PFSK-1 (cell line): ENCODE measurements at regions not wholly inside any gene's neighbourhood (a gene's known extent, or its start where the extent isn't known, plus 50 kb on each side); places are given as distances from the start of the nearest gene placed in this dataset.

Source experiments
- FOXP2 ChIP-seq: optimal IDR thresholded peaks from 2 replicates; pipeline ENCODE3; 2011; ENCODE audit warnings: borderline replicate concordance, control low read depth, inconsistent platforms; ENCODE audit not compliant: insufficient read depth; ENCODE audit errors: extremely low read length, extremely low read depth
- POLR2AphosphoS5 ChIP-seq: IDR thresholded peaks from 2 replicates; pipeline ENCODE4 v1.6.1; 2012; ENCODE audit warnings: low read depth, mild to moderate bottlenecking, control low read depth, low read length, moderate library complexity
- SIN3A ChIP-seq: IDR thresholded peaks from 2 replicates; pipeline ENCODE4 v1.6.1; 2012; ENCODE audit warnings: mild to moderate bottlenecking, low read length, moderate library complexity, borderline replicate concordance; ENCODE audit not compliant: insufficient read depth
- TAF1 ChIP-seq: IDR thresholded peaks from 2 replicates; pipeline ENCODE4 v1.6.1; 2012; ENCODE audit warnings: low read length, control low read depth, borderline replicate concordance; ENCODE audit not compliant: insufficient read depth
- TF ChIP-seq, protein P1 (sequence below), 2 experiments: IDR thresholded peaks; 2 replicates each; pipeline versions ENCODE4 v1.6.1 to v1.8.0; 2011 to 2012; ENCODE audit warnings: low read depth in 2 of 2, low read length in 2 of 2, control low read depth in 1 of 2, inconsistent platforms in 1 of 2, mild to moderate bottlenecking in 1 of 2, moderate library complexity in 1 of 2; ENCODE audit not compliant: insufficient read depth in 1 of 2

DNA sequence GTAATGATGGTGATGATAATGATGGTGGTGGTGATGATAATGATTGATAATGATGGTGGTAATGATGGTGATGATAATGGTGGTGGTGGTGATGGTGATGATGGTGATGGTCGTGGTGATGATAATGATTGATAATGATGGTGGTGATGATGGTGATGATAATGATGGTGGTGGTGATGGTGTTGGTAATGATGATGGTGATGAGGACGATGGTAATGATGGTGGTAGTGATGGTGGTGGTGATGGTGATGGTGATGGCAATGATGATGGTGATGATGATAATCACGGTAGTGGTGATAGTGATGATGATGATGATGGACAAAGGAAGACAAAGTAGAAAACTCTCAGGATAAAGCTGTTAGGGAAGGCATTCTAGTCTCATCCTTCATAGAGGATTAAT lies 310.5 kb downstream of the MSX2 start:
- TF ChIP-seq, protein P1, sequence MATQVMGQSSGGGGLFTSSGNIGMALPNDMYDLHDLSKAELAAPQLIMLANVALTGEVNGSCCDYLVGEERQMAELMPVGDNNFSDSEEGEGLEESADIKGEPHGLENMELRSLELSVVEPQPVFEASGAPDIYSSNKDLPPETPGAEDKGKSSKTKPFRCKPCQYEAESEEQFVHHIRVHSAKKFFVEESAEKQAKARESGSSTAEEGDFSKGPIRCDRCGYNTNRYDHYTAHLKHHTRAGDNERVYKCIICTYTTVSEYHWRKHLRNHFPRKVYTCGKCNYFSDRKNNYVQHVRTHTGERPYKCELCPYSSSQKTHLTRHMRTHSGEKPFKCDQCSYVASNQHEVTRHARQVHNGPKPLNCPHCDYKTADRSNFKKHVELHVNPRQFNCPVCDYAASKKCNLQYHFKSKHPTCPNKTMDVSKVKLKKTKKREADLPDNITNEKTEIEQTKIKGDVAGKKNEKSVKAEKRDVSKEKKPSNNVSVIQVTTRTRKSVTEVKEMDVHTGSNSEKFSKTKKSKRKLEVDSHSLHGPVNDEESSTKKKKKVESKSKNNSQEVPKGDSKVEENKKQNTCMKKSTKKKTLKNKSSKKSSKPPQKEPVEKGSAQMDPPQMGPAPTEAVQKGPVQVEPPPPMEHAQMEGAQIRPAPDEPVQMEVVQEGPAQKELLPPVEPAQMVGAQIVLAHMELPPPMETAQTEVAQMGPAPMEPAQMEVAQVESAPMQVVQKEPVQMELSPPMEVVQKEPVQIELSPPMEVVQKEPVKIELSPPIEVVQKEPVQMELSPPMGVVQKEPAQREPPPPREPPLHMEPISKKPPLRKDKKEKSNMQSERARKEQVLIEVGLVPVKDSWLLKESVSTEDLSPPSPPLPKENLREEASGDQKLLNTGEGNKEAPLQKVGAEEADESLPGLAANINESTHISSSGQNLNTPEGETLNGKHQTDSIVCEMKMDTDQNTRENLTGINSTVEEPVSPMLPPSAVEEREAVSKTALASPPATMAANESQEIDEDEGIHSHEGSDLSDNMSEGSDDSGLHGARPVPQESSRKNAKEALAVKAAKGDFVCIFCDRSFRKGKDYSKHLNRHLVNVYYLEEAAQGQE (IDR thresholded peaks at IDR 0.05; ENCODE audit: insufficient read depth in 1 of 2, low read depth in 2 of 2, low read length in 2 of 2): no peak
- no peak for TF ChIP-seq POLR2AphosphoS5
- no peak for TF ChIP-seq TAF1
- TF ChIP-seq FOXP2: no peak
- no peak for TF ChIP-seq SIN3A
